Bronchial epithelial cell (primary cell): ENCODE measurements at regions not wholly inside any gene's neighbourhood (a gene's known extent, or its start where the extent isn't known, plus 50 kb on each side); places are given as distances from the start of the nearest gene placed in this dataset.

Experiments
- DNase-seq: peaks from one replicate; pipeline ENCODE4 v3.0.0-alpha.2; 2010; ENCODE audit warnings: low read depth
- FAIRE-seq: peaks from 2 replicates; lab custom pipeline; 2011; peaks lifted over from hg19 to GRCh38; lab: Jason Lieb, UNC
- H3K27me3 ChIP-seq: 2 replicates; pipeline ENCODE4 v1.5.1; 2011; ENCODE audit warnings: low read length; ENCODE audit not compliant: control insufficient read depth, insufficient read depth
- H3K36me3 ChIP-seq: 2 replicates; pipeline ENCODE4 v1.5.1; 2011; ENCODE audit warnings: low read length; ENCODE audit not compliant: control insufficient read depth, insufficient read depth
- H3K4me3 ChIP-seq: 2 replicates; pipeline ENCODE4 v1.5.1; 2011; ENCODE audit warnings: mild to moderate bottlenecking, low read depth, low read length, control low read depth
- CTCF ChIP-seq: IDR thresholded peaks from 2 replicates; pipeline ENCODE4 v1.5.1; 2011; ENCODE audit warnings: mild to moderate bottlenecking, moderate library complexity, low read length, control low read depth, inconsistent platforms; ENCODE audit not compliant: insufficient read depth, severe bottlenecking

GRCh38 chr2:239769554-239770245, 255.4 kb downstream of the NDUFA10 start:
- FAIRE-seq = no peak
- no peaks in the 10 kb centered on the region for H3K36me3 ChIP-seq
- DNase-seq = no peak
- no peak overlapping the region for H3K4me3 ChIP-seq
- no peak for TF ChIP-seq CTCF
- H3K27me3 ChIP-seq = no peaks in the 10 kb centered on the region

GRCh38 chr2:239768907-239769553, 256.1 kb downstream of the NDUFA10 start:
- DNase-seq = no peak
- H3K36me3 ChIP-seq = no peaks in the 10 kb centered on the region
- FAIRE-seq = no peak
- TF ChIP-seq CTCF = no peak
- H3K4me3 ChIP-seq = no peak overlapping the region
- H3K27me3 ChIP-seq = no peaks in the 10 kb centered on the region

- no peaks in the 10 kb centered on the region for H3K36me3 ChIP-seq
- FAIRE-seq (no peak), DNase-seq (no peak)
- no peaks in the 10 kb centered on the region for H3K27me3 ChIP-seq
- TF ChIP-seq CTCF = no peak
- H3K4me3 ChIP-seq = no peak overlapping the region
Measured at GRCh38 chr2:239768031-239768790, 256.9 kb downstream of the NDUFA10 start.

- FAIRE-seq = no peak
Measured at GRCh38 chr2:239767021-239767905, 257.9 kb downstream of the NDUFA10 start.

More at GRCh38 chr2:239767021-239767905, 257.9 kb downstream of the NDUFA10 start:
- Histone ChIP-seq H3K4me3 (no peak overlapping the region), H3K36me3 (no peaks in the 10 kb centered on the region), H3K27me3 (no peaks in the 10 kb centered on the region)
- TF ChIP-seq CTCF = no peak
- no peak for DNase-seq
